Gastroesophageal sphincter (tissue), 4 donors: ENCODE measurements at regions not wholly inside any gene's neighbourhood (a gene's known extent, or its start where the extent isn't known, plus 50 kb on each side); places are given as distances from the start of the nearest gene placed in this dataset.

ENCODE experiments used
- ATAC-seq: fragments of 150-250 bp; one replicate; pipeline ENCODE4 v1.9.1; 2016; ENCODE audit warnings: mild to moderate bottlenecking, moderate library complexity
- H3K27ac ChIP-seq, 4 donors: fragments of 200-600 bp; sonication (generic) in 3 of 4; 1 replicate in 3 of 4; 2 replicates in 1 of 4; pipeline ENCODE4 v1.5.1; 2016 to 2019
- H3K27me3 ChIP-seq: fragments of 200-600 bp; sonication (generic); one replicate; pipeline ENCODE4 v1.5.1; 2019
- H3K36me3 ChIP-seq, 2 donors: fragments of 200-600 bp; sonication (generic); one replicate each; pipeline ENCODE4 v1.5.1; 2019; ENCODE audit warnings: control low read depth in 1 of 2
- H3K4me1 ChIP-seq, 3 donors: fragments of 200-600 bp; sonication (generic); 1 replicate in 2 of 3; 2 replicates in 1 of 3; pipeline ENCODE4 v1.5.1; 2016 to 2019; ENCODE audit warnings: control low read depth in 2 of 3
- H3K4me3 ChIP-seq, 2 donors: fragments of 200-600 bp; sonication (generic); one replicate each; pipeline ENCODE4 v1.5.1; 2019; ENCODE audit warnings: mild to moderate bottlenecking in 1 of 2, moderate library complexity in 1 of 2
- H3K9me3 ChIP-seq, 3 donors: fragments of 200-600 bp; sonication (generic); one replicate each; pipeline ENCODE4 v1.5.1; 2017 to 2019; ENCODE audit warnings: control low read depth in 2 of 3
- CTCF ChIP-seq, 4 experiments: fragments of 200-600 bp in 2 of 4; fragments of 450-650 bp in 2 of 4; sonication (generic) in 1 of 4; IDR thresholded peaks; one replicate each; pipeline ENCODE4 v1.5.1; 2017 to 2019; ENCODE audit warnings: antibody characterized with exemption in 4 of 4, mild to moderate bottlenecking in 2 of 4, moderate library complexity in 2 of 4
- EP300 ChIP-seq: sonication (generic); formaldehyde crosslinking; IDR thresholded peaks from one replicate; pipeline ENCODE4 v1.6.1; 2017; ENCODE audit warnings: antibody characterized with exemption, mild to moderate bottlenecking
- POLR2A ChIP-seq, 2 donors: fragments of 450-650 bp; IDR thresholded peaks; one replicate each; pipeline ENCODE4 v1.6.1; 2017; ENCODE audit warnings: antibody characterized with exemption in 2 of 2, mild to moderate bottlenecking in 2 of 2, moderate library complexity in 1 of 2
- POLR2AphosphoS5 ChIP-seq: sonication (generic); formaldehyde crosslinking; IDR thresholded peaks from one replicate; pipeline ENCODE4 v1.6.1; 2017; ENCODE audit warnings: antibody characterized with exemption
- WGBS, 2 donors: methylation state at CpG; one replicate each; pipeline ENCODE4 v1.1.5; 2018; ENCODE audit warnings: low coverage in 1 of 2; 5-methylcytosine and 5-hydroxymethylcytosine counted together

- H3K4me3 ChIP-seq: no peak overlapping the region
- no peak for ATAC-seq
- WGBS, 2 donors: 80 to 97% methylated on average over 5 of the region's 12 CpGs
- H3K36me3 ChIP-seq: no peaks in the 10 kb centered on the region
- no peak overlapping the region for H3K27ac ChIP-seq
- peaks cover 0 to 60% (median 0%) of the 10 kb centered on the region in 3 donors for H3K4me1 ChIP-seq
- no peaks in the 10 kb centered on the region for H3K9me3 ChIP-seq
- no peaks in the 10 kb centered on the region for H3K27me3 ChIP-seq
- TF ChIP-seq POLR2A (IDR thresholded peaks at IDR 0.05) (no peak), EP300 (no peak), CTCF (IDR thresholded peaks at IDR 0.05) (no peak), POLR2AphosphoS5 (no peak)
Observed at GRCh38 chr7:73972614-73973013, 55.4 kb upstream of the ELN start.

GRCh38 chr7:73973091-73973490, 54.9 kb upstream of the ELN start:
- no CpG with 5 or more reads among the region's 6 CpGs for WGBS, 2 donors
- H3K9me3 ChIP-seq: no peaks in the 10 kb centered on the region
- no peaks in the 10 kb centered on the region for H3K36me3 ChIP-seq
- H3K4me1 ChIP-seq: peaks cover 0 to 63% (median 0%) of the 10 kb centered on the region in 3 donors
- ATAC-seq: no peak
- no peaks in the 10 kb centered on the region for H3K27me3 ChIP-seq
- H3K4me3 ChIP-seq: no peak overlapping the region
- no peak overlapping the region for H3K27ac ChIP-seq
- TF ChIP-seq POLR2AphosphoS5 (no peak), POLR2A (IDR thresholded peaks at IDR 0.05) (no peak), CTCF (IDR thresholded peaks at IDR 0.05) (no peak), EP300 (no peak)

GRCh38 chr7:73974101-73974947, 53.6 kb upstream of the ELN start:
- no peaks in the 10 kb centered on the region for H3K27me3 ChIP-seq
- TF ChIP-seq CTCF (IDR thresholded peaks at IDR 0.05) (no peak), POLR2A (IDR thresholded peaks at IDR 0.05) (no peak), POLR2AphosphoS5 (no peak), EP300 (no peak)
- no peaks in the 10 kb centered on the region for H3K36me3 ChIP-seq
- ATAC-seq: no peak
- H3K4me3 ChIP-seq: no peak overlapping the region
- H3K4me1 ChIP-seq: peaks cover 0 to 64% (median 9%) of the 10 kb centered on the region in 3 donors
- WGBS, 2 donors: 86 to 98% methylated on average over 12 to 15 of the region's 23 CpGs
- peak overlapping the region in 1 of 4 donors; percentile 41 for H3K27ac ChIP-seq
- H3K9me3 ChIP-seq: no peaks in the 10 kb centered on the region

- Histone ChIP-seq H3K4me3 (no peak overlapping the region), H3K4me1 (peaks cover 0 to 61% (median 10%) of the 10 kb centered on the region in 3 donors), H3K9me3 (no peaks in the 10 kb centered on the region), H3K36me3 (no peaks in the 10 kb centered on the region), H3K27ac (peak overlapping the region in 2 of 4 donors; percentile 6 to 41), H3K27me3 (no peaks in the 10 kb centered on the region)
- TF ChIP-seq EP300 (no peak), POLR2AphosphoS5 (no peak), POLR2A (IDR thresholded peaks at IDR 0.05) (no peak), CTCF (IDR thresholded peaks at IDR 0.05) (no peak)
- ATAC-seq: no peak
- WGBS, 2 donors: 35 to 42% methylated on average over 8 to 23 of the region's 30 CpGs
Observed at GRCh38 chr7:73974948-73975926, 52.7 kb upstream of the ELN start.
